Cardiac septum (tissue), 1 donor: ENCODE measurements at regions not wholly inside any gene's neighbourhood (a gene's known extent, or its start where the extent isn't known, plus 50 kb on each side); places are given as distances from the start of the nearest gene placed in this dataset.

ENCODE experiments used
- DNase-seq: peaks from one replicate; pipeline ENCODE4 v3.0.0-alpha.2; 2020; ENCODE audit warnings: low spot score
- intact Hi-C: fragments of 100-400 bp; cut with DNase I; formaldehyde crosslinking; loops from one replicate; pipeline ENCODE4 v1.14.0; 2022
- donor health status: DM: no; HTN: no; CAD: no.

GRCh38 chr5:98464737-98465330 lies 308.6 kb upstream of the RGMB start:
- intact Hi-C loops: no loop called here
- no peak for DNase-seq

DNA sequence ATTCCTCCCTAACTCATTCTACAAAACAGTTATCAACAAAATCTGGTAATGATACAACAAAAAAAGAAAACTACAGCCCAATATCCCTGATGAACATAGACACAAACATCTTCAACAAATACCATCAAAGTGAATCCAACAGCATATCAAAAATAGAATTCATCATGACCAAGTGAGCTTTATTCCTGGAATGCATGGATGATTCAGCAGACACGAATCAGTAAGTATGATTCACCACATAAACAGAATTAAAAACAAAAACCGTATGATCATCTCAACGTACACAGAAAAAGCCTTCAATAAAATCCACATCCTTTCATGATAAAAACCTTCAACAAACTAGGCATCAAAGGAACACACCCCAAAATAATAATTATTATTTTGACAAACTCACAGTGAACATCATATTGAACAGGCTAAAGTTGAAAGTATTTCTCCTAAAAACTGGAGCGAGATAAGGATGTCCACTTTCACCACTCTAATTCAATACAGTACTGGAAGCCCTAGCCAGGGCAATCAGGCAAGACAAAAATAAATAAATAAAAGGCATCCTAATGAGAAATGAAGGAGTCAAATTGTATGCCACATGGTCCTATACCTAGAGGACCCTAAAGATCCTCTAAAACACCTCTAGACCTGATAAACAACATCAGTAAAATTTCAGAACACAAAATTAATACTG lies 305.1 kb upstream of the RGMB start:
- no peak for DNase-seq
- intact Hi-C loops: no loop called here

DNA sequence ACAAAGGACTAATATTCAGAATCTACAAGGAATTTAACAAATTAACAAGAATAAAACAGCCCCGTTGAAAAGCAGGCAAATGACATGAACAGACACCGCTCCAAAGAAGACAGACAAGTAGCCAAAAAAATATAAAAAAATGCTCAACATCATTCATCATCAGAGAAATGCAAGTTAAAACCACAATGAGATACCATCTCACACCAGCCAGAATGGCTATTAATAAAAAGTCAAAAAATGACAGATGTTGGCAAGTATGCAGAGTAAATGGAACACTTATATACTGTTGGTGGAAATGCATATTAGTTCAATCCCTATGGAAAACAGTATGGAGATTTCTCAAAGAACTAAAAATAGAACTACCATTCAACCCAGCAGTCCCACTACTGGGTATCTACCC lies 302.7 kb upstream of the RGMB start:
- no peak for DNase-seq
- intact Hi-C loops: no loop called here

GRCh38 chr5:98471458-98471857 lies 302.0 kb upstream of the RGMB start:
- no peak for DNase-seq
- intact Hi-C loops: no loop called here

DNA sequence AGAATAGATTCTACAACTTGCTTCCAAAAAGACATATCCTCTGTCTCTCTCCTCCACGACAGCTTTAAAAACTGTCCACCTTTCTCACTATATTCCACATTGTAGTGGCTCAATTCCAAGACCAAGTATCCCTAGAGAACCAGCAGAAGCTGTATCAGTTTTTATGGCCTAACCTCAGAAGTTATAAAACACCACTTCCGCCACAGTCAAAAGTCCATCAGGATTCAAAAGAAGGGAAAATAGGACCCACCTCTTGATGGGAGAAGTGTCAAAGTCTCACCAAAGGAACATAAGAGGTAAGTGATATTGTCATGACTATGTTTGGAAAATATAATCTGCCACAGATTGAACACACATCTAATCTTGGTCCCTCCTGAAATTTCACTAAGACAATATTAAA lies 299.2 kb upstream of the RGMB start:
- intact Hi-C loops: no loop called here
- DNase-seq: no peak

- no peak for DNase-seq
- intact Hi-C loops: no loop called here
These were observed 298.7 kb upstream of the RGMB start for GRCh38 chr5:98474782-98475181.

- DNase-seq: no peak
- intact Hi-C loops: no loop called here
These were observed 290.9 kb upstream of the RGMB start for GRCh38 chr5:98482321-98483300.

DNA sequence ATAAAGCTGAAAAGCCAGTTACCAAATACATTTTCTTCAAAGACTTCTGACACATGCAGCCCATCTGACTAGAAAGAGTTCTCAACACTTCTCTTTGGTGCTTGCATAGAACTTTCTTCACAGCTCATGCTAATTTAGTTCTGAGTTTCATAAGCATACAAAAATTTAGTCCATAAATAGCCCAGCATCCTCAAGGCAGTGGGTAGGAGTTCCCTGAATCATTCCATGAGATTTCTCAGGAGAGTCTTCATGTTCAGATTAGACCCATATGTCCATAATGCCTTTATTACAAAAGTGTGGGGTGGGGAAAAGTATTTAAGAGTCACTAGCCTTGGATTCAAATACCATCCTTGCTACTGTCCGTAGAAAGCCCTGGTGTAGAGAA lies 290.2 kb upstream of the RGMB start:
- DNase-seq: no peak
- intact Hi-C loops: no loop called here

GRCh38 chr5:98489021-98489420 lies 284.4 kb upstream of the RGMB start:
- no peak for DNase-seq
- intact Hi-C loops: no loop called here

GRCh38 chr5:98490348-98490747 lies 283.1 kb upstream of the RGMB start:
- intact Hi-C loops: no loop called here
- no peak for DNase-seq

GRCh38 chr5:98492258-98492657 lies 281.2 kb upstream of the RGMB start:
- intact Hi-C loops: no loop called here
- no peak for DNase-seq

DNA sequence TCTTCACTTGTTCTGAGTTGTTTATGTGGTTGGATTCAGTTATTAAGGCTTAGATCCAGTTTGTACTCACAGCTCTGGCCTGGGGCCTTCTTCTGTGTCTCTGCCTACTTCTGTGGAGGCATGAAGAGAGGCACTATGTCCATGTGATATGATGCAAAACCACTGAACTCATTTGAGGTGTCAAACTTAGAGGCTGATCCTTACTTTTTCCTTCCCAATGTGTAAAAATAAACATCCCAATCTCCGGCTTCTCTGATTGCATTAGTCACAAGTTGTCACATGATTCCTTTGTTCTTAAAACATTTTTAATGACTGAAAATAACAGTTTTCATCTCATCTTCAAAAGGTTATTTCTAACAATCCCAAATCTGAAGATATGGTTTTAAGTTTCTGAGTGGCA lies 276.0 kb upstream of the RGMB start:
- intact Hi-C loops: no loop called here
- no peak for DNase-seq

- intact Hi-C loops: no loop called here
- DNase-seq: no peak
These were observed 275.4 kb upstream of the RGMB start for GRCh38 chr5:98498028-98498427.

DNA sequence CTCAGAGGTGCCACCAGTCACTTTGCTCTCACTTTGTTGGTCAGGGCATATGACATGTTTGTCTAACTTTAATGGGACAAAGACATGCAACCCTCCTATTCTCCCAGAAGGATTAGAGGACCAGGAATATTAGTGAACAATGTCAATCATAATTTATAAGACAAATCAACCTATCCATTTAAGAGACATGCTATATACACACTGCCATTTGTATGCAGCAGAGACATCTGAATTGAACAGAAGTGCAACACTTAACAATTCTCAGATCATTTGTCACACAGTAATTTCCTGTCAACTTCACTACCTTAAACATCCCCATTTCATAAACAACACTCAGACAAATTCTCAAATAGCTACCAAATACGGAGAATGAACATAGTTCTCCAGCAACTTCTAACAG lies 273.6 kb upstream of the RGMB start:
- no peak for DNase-seq
- intact Hi-C loops: no loop called here

DNA sequence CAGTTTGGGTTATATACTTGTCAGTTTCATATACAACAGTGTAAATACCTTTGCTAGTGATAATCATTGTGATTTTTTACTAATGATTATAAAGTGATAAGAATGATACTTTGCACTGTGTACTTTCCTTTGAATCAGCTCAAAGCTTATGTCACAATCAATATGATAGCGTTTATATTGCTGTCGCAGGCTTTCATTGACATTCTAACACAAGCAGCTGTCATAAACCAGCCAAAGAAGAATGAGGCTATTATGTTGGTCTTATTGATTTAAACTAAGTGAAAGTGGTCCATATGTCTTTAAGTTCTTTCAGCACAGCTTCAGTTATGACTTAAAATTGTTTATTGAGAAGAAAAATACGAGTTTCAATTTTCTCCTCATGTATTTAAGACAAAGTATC lies 272.7 kb upstream of the RGMB start:
- intact Hi-C loops: no loop called here
- DNase-seq: no peak

GRCh38 chr5:98503616-98504015 lies 269.8 kb upstream of the RGMB start:
- no peak for DNase-seq
- intact Hi-C loops: no loop called here

DNA sequence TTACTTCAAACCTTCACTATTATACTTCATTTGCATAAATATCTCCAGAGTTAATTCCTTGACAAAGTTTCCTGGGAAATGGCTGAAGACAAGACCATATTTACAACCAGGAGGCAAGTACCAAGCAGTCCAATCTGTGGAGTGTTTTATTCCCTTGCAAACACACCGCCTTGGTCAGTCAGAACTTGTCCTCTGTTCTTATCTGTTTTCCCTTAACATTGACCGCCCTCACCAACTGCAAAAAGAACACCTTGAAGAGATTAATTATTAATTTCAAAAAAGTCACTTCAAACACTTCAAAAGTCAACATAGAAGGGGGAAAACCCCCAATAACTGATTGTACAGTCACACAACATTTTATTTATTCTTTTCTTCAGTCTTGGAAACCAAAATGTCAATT lies 269.0 kb upstream of the RGMB start:
- DNase-seq: no peak
- intact Hi-C loops: no loop called here

DNA sequence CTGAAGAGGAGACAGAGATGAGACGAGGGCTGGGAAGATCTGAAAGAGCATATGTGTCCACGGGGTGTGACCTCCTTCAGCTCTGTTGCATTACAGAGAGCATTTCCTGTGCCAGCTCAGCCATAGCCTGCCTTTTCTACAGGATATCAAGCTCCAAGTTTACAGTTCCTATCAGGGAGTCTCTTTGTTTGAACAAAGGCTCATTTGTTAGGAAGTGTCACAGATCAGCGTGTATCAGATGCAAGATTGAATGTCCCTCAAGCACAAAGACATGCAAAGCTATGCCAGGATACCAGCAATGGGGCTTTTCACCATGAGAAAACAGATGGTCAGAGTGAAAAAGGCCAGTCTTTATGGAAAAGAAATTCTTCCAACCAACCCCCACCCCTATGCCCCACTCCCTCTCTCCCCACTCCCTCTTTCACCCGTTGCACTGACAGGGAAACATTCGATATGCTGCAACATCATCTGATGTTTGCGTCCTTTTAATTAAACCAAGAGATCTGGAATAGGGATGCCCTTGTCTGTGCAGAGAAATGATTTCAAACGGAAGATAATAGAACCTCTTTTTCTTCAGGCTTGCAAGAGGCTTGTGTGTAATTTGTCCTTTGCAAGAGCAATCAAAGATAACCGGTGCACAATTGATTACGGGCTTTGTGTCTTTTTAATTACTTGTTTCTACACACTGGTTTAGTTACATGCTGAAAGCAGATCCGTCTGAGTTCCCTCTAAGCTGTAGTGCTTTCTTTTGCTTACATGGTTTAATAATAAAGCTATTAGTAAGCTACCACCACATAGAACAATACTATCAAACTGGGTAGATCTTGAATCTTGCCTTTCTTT lies 263.1 kb upstream of the RGMB start:
- DNase-seq: no peak
- intact Hi-C loops: no loop called here

DNA sequence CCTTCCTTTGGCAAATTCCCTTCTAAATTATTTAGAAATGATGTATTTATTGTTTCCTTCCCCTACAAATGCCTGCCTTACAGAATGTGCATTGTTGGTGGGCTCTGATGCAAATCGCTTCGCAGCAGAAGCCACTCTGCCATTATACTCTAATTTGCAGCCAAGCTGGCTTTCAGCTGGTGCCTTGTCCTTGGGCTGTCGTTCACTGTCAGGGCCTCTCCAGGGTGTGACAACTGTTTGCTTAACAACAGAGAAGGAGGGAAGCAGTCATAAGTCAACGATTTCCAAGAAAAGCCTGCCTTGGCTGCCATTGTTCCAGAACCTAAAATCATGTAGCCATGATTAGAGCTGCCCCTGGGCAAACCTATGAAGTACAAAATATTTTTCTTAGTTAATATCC lies 260.1 kb upstream of the RGMB start:
- no peak for DNase-seq
- intact Hi-C loops: no loop called here

DNA sequence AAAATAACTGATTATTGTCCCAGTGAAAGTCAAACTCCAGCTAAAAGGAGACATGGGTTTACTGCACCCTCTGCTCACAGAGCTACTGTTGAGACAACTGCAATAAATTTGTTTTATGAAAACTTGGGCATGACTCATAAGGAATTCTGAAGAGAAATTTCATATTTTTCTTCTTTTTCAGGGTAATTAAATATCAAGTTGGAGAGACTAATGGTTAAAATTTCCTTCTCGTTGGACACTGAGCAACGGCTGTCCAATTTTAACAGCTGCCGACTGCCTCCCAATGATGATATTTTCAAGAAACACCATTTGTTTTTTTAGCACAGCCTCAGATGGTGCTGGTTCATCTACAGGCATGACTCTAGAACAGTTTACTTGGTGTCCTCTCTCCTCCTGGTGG lies 259.2 kb upstream of the RGMB start:
- no peak for DNase-seq
- intact Hi-C loops: no loop called here
